Gastroesophageal sphincter (tissue), 3 donors: ENCODE measurements at regions not wholly inside any gene's neighbourhood (a gene's known extent, or its start where the extent isn't known, plus 50 kb on each side); places are given as distances from the start of the nearest gene placed in this dataset.

ENCODE experiments used
- CTCF ChIP-seq, 4 experiments: fragments of 200-600 bp in 2 of 4; fragments of 450-650 bp in 2 of 4; sonication (generic) in 1 of 4; IDR thresholded peaks; one replicate each; pipeline ENCODE4 v1.5.1; 2017 to 2019; ENCODE audit warnings: antibody characterized with exemption in 4 of 4, mild to moderate bottlenecking in 2 of 4, moderate library complexity in 2 of 4
- EP300 ChIP-seq: sonication (generic); formaldehyde crosslinking; IDR thresholded peaks from one replicate; pipeline ENCODE4 v1.6.1; 2017; ENCODE audit warnings: antibody characterized with exemption, mild to moderate bottlenecking
- POLR2A ChIP-seq, 2 donors: fragments of 450-650 bp; IDR thresholded peaks; one replicate each; pipeline ENCODE4 v1.6.1; 2017; ENCODE audit warnings: antibody characterized with exemption in 2 of 2, mild to moderate bottlenecking in 2 of 2, moderate library complexity in 1 of 2

- TF ChIP-seq POLR2A (IDR thresholded peaks at IDR 0.05) (no peak), CTCF (IDR thresholded peaks at IDR 0.05) (no peak), EP300 (no peak)
Observed at GRCh38 chr13:73288596-73288995, 229.8 kb downstream of the KLF5 start.
